Upper lobe of left lung (tissue), 4 donors: ENCODE measurements at regions not wholly inside any gene's neighbourhood (a gene's known extent, or its start where the extent isn't known, plus 50 kb on each side); places are given as distances from the start of the nearest gene placed in this dataset.

Source experiments
- CTCF ChIP-seq, 6 experiments: fragments of 450-650 bp in 4 of 6; fragments of 200-600 bp in 2 of 6; sonication (generic) in 2 of 6; IDR thresholded peaks; one replicate each; pipeline ENCODE4 v1.5.1; 2016 to 2019; ENCODE audit warnings: antibody characterized with exemption in 6 of 6
- POLR2AphosphoS5 ChIP-seq, 2 donors: sonication (generic); formaldehyde crosslinking; IDR thresholded peaks; one replicate each; pipeline ENCODE4 v1.5.1; 2017; ENCODE audit warnings: antibody characterized with exemption in 2 of 2

DNA sequence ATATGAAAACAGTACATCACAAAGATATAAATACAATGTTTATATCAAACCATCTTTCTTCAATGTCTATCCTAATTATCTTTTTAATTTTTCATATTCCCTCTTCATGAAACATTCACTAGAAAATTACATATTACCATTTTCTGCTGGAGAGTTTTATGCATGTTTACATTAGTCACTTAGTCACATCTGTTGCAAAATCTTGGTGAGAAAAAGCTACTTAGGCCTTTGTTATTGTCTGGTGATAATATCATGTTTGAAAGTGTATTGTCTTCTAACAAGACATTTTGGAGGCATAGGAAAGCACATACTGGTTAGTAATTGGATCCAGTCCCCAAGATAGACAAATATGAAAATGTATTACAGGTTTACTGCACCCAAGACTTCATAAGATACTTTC lies 163.6 kb downstream of the GNAI1 start:
- no peak for TF ChIP-seq POLR2AphosphoS5 (IDR thresholded peaks at IDR 0.05)
- TF ChIP-seq CTCF (IDR thresholded peaks at IDR 0.05): no peak
